HepG2 (cell line): ENCODE measurements at regions not wholly inside any gene's neighbourhood (a gene's known extent, or its start where the extent isn't known, plus 50 kb on each side); places are given as distances from the start of the nearest gene placed in this dataset.

Experiments
- ATAC-seq: fragments of 200-7000 bp; cut with Tn5 transposase; 3 replicates; pipeline ENCODE4 v1.9.1; 2020; ENCODE audit warnings: mild to moderate bottlenecking, moderate library complexity
- BruUV-seq: library from RNA; stranded (reverse); fragments of 400-500 nt; replicated peaks from 2 replicates; lab custom pipeline; 2021; lab: Mats Ljungman, UMichigan
- CTCF ChIA-PET: fragments of 300-600 bp; formaldehyde crosslinking; extraction: SDS; loops from one replicate; lab custom pipeline; 2021; ENCODE audit warnings: low total read pairs, inconsistent platforms, low intra/inter-chr PET ratio; lab: Yijun Ruan, JAX
- POLR2A ChIA-PET: fragments of 350-600 bp; sonication (Branson Sonifier 250); formaldehyde crosslinking; loops from one replicate; lab custom pipeline; 2020; ENCODE audit warnings: antibody characterized with exemption, inconsistent platforms; lab: Yijun Ruan, JAX
- DNase-seq: peaks from one replicate; pipeline ENCODE4 v3.0.0-alpha.2; 2015; ENCODE audit warnings: low spot score
- FAIRE-seq: peaks from 3 replicates; lab custom pipeline; 2011; peaks lifted over from hg19 to GRCh38; lab: Jason Lieb, UNC
- H2AFZ ChIP-seq: one replicate; pipeline ENCODE4 v1.6.1; 2011; ENCODE audit warnings: low read length, inconsistent platforms
- H3K27ac ChIP-seq: fragments of 300-600 bp; 3 replicates; pipeline ENCODE4 v1.8.0; 2011; ENCODE audit warnings: mixed run types, mild to moderate bottlenecking, mixed read lengths, low read length, inconsistent platforms; ENCODE audit not compliant: insufficient read depth; ENCODE audit errors: extremely low read length
- H3K27me3 ChIP-seq, 2 experiments: fragments of 200-600 bp in 1 of 2; 2 replicates in 1 of 2; 3 replicates in 1 of 2; pipeline versions ENCODE4 v1.6.0 to v1.8.0; 2011; ENCODE audit warnings: low read length in 2 of 2, mild to moderate bottlenecking in 2 of 2, moderate library complexity in 2 of 2, inconsistent platforms in 1 of 2; ENCODE audit not compliant: insufficient read depth in 2 of 2, control insufficient read depth in 1 of 2
- H3K36me3 ChIP-seq, 2 experiments: fragments of 200-600 bp in 1 of 2; replicated peaks in 1 of 2; 2 replicates in 1 of 2; 3 replicates in 1 of 2; pipeline versions ENCODE4 v1.5.1 to v1.8.0; 2011; ENCODE audit warnings: low read length in 2 of 2, inconsistent platforms in 1 of 2; ENCODE audit not compliant: insufficient read depth in 2 of 2, control insufficient read depth in 1 of 2
- H3K4me1 ChIP-seq: 2 replicates; pipeline ENCODE4 v1.5.1; 2012; ENCODE audit warnings: low read length, inconsistent platforms; ENCODE audit not compliant: insufficient read depth
- H3K4me2 ChIP-seq: 2 replicates; pipeline ENCODE4 v1.6.0; 2011; ENCODE audit warnings: low read depth, low read length, inconsistent platforms
- H3K4me3 ChIP-seq, 3 experiments: fragments of 200-600 bp in 1 of 3; sonication (generic), shearing (Covaris generic) in 1 of 3; replicated peaks in 1 of 3; 2 replicates each; pipeline ENCODE4 v1.5.1; 2011 to 2016; ENCODE audit warnings: low read length in 3 of 3, inconsistent platforms in 2 of 3, low read depth in 2 of 3, mild to moderate bottlenecking in 2 of 3, control low read depth in 1 of 3, mixed read lengths in 1 of 3; ENCODE audit not compliant: insufficient read depth in 1 of 3
- H3K79me2 ChIP-seq: one replicate; pipeline ENCODE4 v1.6.1; 2011; ENCODE audit warnings: low read length, inconsistent platforms; ENCODE audit not compliant: insufficient read depth
- H3K9ac ChIP-seq: 2 replicates; pipeline ENCODE4 v1.6.0; 2011; ENCODE audit warnings: mild to moderate bottlenecking, low read depth, low read length, inconsistent platforms; ENCODE audit not compliant: insufficient read depth
- H3K9me3 ChIP-seq: 2 replicates; pipeline ENCODE4 v1.5.1; 2012; ENCODE audit warnings: mild to moderate bottlenecking, low read length
- H4K20me1 ChIP-seq: 2 replicates; pipeline ENCODE4 v1.6.0; 2011; ENCODE audit warnings: inconsistent platforms, mild to moderate bottlenecking, low read length, moderate library complexity; ENCODE audit not compliant: insufficient read depth
- ARNTL ChIP-seq: sonication (generic); formaldehyde crosslinking; IDR thresholded peaks from 2 replicates; pipeline ENCODE4 v1.4.0; 2020; ENCODE audit warnings: mild to moderate bottlenecking, missing genetic modification reagents
- BRD4 ChIP-seq: sonication (generic); formaldehyde crosslinking; IDR thresholded peaks from 2 replicates; pipeline ENCODE4 v1.4.0; 2020; ENCODE audit warnings: missing genetic modification reagents
- MAF1 ChIP-seq: sonication (generic); formaldehyde crosslinking; IDR thresholded peaks from 2 replicates; pipeline ENCODE4 v1.5.0; 2020; ENCODE audit warnings: missing genetic modification reagents, borderline replicate concordance
- MAFF ChIP-seq: IDR thresholded peaks from 2 replicates; pipeline ENCODE4 v1.6.1; 2011; ENCODE audit warnings: low read depth, low read length, improper control_type of control experiment
- NFKB2 ChIP-seq: sonication (generic); formaldehyde crosslinking; IDR thresholded peaks from 2 replicates; pipeline ENCODE4 v1.4.0; 2020; ENCODE audit warnings: missing genetic modification reagents, borderline replicate concordance
- PHF21A ChIP-seq: sonication (generic); formaldehyde crosslinking; IDR thresholded peaks from 2 replicates; pipeline ENCODE4 v1.5.0; 2020; ENCODE audit warnings: mild to moderate bottlenecking, missing genetic modification reagents
- RARG ChIP-seq: sonication (generic); formaldehyde crosslinking; IDR thresholded peaks from 2 replicates; pipeline ENCODE4 v1.4.0; 2020; ENCODE audit warnings: low read depth, mild to moderate bottlenecking, missing genetic modification reagents
- TBX2 ChIP-seq: sonication (generic); formaldehyde crosslinking; IDR thresholded peaks from 2 replicates; pipeline ENCODE4 v1.5.0; 2020; ENCODE audit warnings: missing genetic modification reagents, mild to moderate bottlenecking, borderline replicate concordance
- WGBS: methylation state at CpG from one replicate; pipeline ENCODE4 v1.1.6; 2017; ENCODE audit warnings: low lambda C conversion rate; 5-methylcytosine and 5-hydroxymethylcytosine counted together
- in situ Hi-C: cut with HindIII; loops from 2 replicates; pipeline ENCODE4 v1.10.0; 2017; ENCODE audit warnings: low pct_unique_long_range_greater_than_20kb; ENCODE audit not compliant: extremely low pct_ligation_motif_present
- intact Hi-C: fragments of 100-400 bp; cut with micrococcal nuclease; formaldehyde crosslinking; loops from one replicate; pipeline ENCODE4 v1.10.0; 2022; ENCODE audit not compliant: unreplicated experiment
- TF ChIP-seq, protein P1 (sequence below): sonication (generic); formaldehyde crosslinking; IDR thresholded peaks from 2 replicates; pipeline ENCODE4 v1.4.0; 2020; ENCODE audit warnings: mild to moderate bottlenecking, missing genetic modification reagents, borderline replicate concordance

DNA sequence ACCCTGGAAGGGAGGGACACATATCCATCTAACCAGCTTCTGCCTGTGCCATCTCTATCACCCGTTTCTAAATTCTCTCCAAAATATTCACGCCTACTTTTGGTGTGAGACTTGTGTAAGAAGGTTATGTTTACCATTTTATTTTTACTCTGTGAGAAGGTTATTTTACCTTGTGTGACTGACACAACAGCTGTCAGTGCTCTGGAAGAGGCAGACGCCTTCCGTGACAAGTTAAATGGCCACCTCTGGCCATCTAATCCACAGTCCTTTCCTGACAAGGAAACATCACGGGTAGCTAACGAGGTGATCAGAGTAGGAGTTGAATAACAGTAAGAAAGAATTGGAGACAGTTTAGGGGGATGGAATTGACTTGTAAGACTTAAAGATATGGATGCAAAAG is 443.8 kb upstream of the PIK3R1 start:
- ATAC-seq (no peak), DNase-seq (no peak), FAIRE-seq (no peak)
- 97% methylated on average over 6 of the region's 6 CpGs for WGBS
- Histone ChIP-seq H3K27ac (peak overlapping the region; percentile 92), H3K27me3 (no peaks in the 10 kb centered on the region), H4K20me1 (no peaks in the 10 kb centered on the region), H3K79me2 (no peaks in the 10 kb centered on the region), H3K9me3 (0 out of 2 replicates have a peak, but pooled peaks cover 4% of the 10 kb centered on the region), H3K9ac (no peak overlapping the region), H2AFZ (no peak overlapping the region), H3K4me3 (no peak overlapping the region), H3K36me3 (no peaks in the 10 kb centered on the region), H3K4me1 (peaks cover 78% of the 10 kb centered on the region), H3K4me2 (no peak overlapping the region)
- ChIA-PET CTCF (no interaction called here), POLR2A (interaction anchor here (0.9 to 4.9 kb wide), 5 partner anchors 20 to 444 kb away, joined by 3 to 69 read pairs (median 8); partner anchors contain the start of gene PIK3R1)
- TF ChIP-seq PHF21A (no peak), BRD4 (CRISPR knock-in tag) (0 out of 2 replicates have a peak, but pooled peaks have one; percentile 32)
- in situ Hi-C loops (no loop called here), intact Hi-C loops (loop anchor here (2.0 to 5.0 kb wide), 5 partner anchors 46 to 524 kb away; no protein-coding TSS in a partner anchor)
- no TSS peak for BruUV-seq

DNA sequence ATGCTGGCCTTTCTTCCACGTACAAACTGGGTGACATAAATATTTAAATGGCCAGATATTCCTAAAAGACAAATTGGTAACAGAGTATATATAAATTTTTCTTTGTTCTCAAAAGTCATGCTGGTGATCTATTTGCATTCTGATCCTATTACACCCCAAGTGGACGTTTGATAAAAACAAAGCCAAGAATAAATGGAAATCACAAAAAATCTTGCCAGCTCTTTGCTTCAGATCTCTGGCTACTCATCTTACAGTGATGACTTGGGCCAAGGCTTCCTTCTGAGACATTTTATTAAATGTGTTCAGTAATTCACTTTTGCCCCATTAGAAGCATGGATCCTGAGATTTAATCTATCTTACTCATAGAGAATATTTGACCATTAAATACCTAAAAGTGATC is 444.3 kb upstream of the PIK3R1 start:
- Histone ChIP-seq H3K4me2 (peak overlapping the region; percentile 62), H3K27me3 (no peaks in the 10 kb centered on the region), H4K20me1 (no peaks in the 10 kb centered on the region), H3K36me3 (no peaks in the 10 kb centered on the region), H3K4me3 (peak overlapping the region in 1 of 3 experiments; percentile 41; a peak in 1 of 6 replicates), H2AFZ (no peak overlapping the region), H3K9ac (peak overlapping the region; percentile 57), H3K27ac (peak overlapping the region; percentile 92), H3K79me2 (no peaks in the 10 kb centered on the region), H3K4me1 (peaks cover 78% of the 10 kb centered on the region), H3K9me3 (0 out of 2 replicates have a peak, but pooled peaks cover 4% of the 10 kb centered on the region)
- FAIRE-seq: no peak
- ATAC-seq: no peak
- DNase-seq: no peak
- POLR2A ChIA-PET: interaction anchor here (0.9 to 4.9 kb wide), 4 partner anchors 20 to 445 kb away, joined by 3 to 69 read pairs (median 14); partner anchors contain the start of gene PIK3R1
- TF ChIP-seq NFKB2 (no peak), MAF1 (CRISPR knock-in tag) (no peak), ARNTL (no peak), RARG (CRISPR knock-in tag) (no peak), MAFF (no peak), TBX2 (CRISPR knock-in tag) (no peak)
- TF ChIP-seq, protein P1, sequence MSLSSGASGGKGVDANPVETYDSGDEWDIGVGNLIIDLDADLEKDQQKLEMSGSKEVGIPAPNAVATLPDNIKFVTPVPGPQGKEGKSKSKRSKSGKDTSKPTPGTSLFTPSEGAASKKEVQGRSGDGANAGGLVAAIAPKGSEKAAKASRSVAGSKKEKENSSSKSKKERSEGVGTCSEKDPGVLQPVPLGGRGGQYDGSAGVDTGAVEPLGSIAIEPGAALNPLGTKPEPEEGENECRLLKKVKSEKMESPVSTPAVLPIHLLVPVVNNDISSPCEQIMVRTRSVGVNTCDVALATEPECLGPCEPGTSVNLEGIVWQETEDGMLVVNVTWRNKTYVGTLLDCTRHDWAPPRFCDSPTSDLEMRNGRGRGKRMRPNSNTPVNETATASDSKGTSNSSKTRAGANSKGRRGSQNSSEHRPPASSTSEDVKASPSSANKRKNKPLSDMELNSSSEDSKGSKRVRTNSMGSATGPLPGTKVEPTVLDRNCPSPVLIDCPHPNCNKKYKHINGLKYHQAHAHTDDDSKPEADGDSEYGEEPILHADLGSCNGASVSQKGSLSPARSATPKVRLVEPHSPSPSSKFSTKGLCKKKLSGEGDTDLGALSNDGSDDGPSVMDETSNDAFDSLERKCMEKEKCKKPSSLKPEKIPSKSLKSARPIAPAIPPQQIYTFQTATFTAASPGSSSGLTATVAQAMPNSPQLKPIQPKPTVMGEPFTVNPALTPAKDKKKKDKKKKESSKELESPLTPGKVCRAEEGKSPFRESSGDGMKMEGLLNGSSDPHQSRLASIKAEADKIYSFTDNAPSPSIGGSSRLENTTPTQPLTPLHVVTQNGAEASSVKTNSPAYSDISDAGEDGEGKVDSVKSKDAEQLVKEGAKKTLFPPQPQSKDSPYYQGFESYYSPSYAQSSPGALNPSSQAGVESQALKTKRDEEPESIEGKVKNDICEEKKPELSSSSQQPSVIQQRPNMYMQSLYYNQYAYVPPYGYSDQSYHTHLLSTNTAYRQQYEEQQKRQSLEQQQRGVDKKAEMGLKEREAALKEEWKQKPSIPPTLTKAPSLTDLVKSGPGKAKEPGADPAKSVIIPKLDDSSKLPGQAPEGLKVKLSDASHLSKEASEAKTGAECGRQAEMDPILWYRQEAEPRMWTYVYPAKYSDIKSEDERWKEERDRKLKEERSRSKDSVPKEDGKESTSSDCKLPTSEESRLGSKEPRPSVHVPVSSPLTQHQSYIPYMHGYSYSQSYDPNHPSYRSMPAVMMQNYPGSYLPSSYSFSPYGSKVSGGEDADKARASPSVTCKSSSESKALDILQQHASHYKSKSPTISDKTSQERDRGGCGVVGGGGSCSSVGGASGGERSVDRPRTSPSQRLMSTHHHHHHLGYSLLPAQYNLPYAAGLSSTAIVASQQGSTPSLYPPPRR (CRISPR knock-in tag): no peak
- CTCF ChIA-PET: no interaction called here
- TSS peak; percentile 72 for BruUV-seq
- intact Hi-C loops (loop anchor here (2.0 to 5.0 kb wide), 5 partner anchors 46 to 524 kb away; no protein-coding TSS in a partner anchor), in situ Hi-C loops (no loop called here)
- whole genome bisulfite sequencing: 3% methylated on average over 2 of the region's 2 CpGs
